IMR-90 (cell line): ENCODE measurements at regions not wholly inside any gene's neighbourhood (a gene's known extent, or its start where the extent isn't known, plus 50 kb on each side); places are given as distances from the start of the nearest gene placed in this dataset.
"Not testable (repeated sequence)": the region's sequence is repeated elsewhere in the genome, so short reads cannot be mapped to it uniquely, and the experiment has no call there.

Experiments used
- ATAC-seq: fragments of 200-7000 bp; cut with Tn5 transposase; 2 replicates; pipeline ENCODE4 v1.9.1; 2020; ENCODE audit warnings: low read depth, mild to moderate bottlenecking, moderate library complexity
- BruUV-seq: library from RNA; stranded (reverse); fragments of 400-500 nt; replicated peaks from 2 replicates; lab custom pipeline; 2021; lab: Mats Ljungman, UMichigan
- CTCF ChIA-PET: fragments of 300-600 bp; formaldehyde crosslinking; extraction: SDS; loops from one replicate; lab custom pipeline; 2021; ENCODE audit warnings: antibody characterized with exemption; lab: Yijun Ruan, JAX
- POLR2A ChIA-PET: fragments of 300-600 bp; sonication (Branson Sonifier 250); formaldehyde crosslinking; loops from one replicate; lab custom pipeline; 2022; ENCODE audit warnings: antibody characterized with exemption; ENCODE audit not compliant: unreplicated experiment; lab: Charles Lee
- DNase-seq: peaks from one replicate; pipeline ENCODE4 v3.0.0; 2013
- H2AFZ ChIP-seq: replicated peaks from 2 replicates; pipeline ENCODE3; 2013; ENCODE audit warnings: low read length, mild to moderate bottlenecking; ENCODE audit not compliant: poor library complexity
- H2AK5ac ChIP-seq: 2 replicates; pipeline ENCODE4 v1.6.1; 2013; ENCODE audit warnings: low read depth, low read length, inconsistent platforms
- H2AK9ac ChIP-seq: replicated peaks from 2 replicates; pipeline ENCODE3; 2013; ENCODE audit warnings: mild to moderate bottlenecking, low read depth, low read length, moderate library complexity; ENCODE audit not compliant: poor library complexity
- H2BK120ac ChIP-seq: 2 replicates; pipeline ENCODE4 v1.6.1; 2013; ENCODE audit warnings: low read depth, low read length, inconsistent platforms
- H2BK15ac ChIP-seq: 3 replicates; pipeline ENCODE4 v1.6.1; 2013; ENCODE audit warnings: low read depth, low read length, inconsistent platforms
- H2BK20ac ChIP-seq: 2 replicates; pipeline ENCODE4 v1.6.1; 2013; ENCODE audit warnings: low read depth, mild to moderate bottlenecking, inconsistent platforms, low read length, moderate library complexity
- H2BK5ac ChIP-seq: 2 replicates; pipeline ENCODE4 v1.6.1; 2013; ENCODE audit warnings: mild to moderate bottlenecking, low read depth, low read length, inconsistent platforms; ENCODE audit not compliant: poor library complexity, severe bottlenecking
- H3K14ac ChIP-seq: replicated peaks from 2 replicates; pipeline ENCODE4 v1.6.1; 2013; ENCODE audit warnings: low read depth, low read length, inconsistent platforms
- H3K18ac ChIP-seq: 2 replicates; pipeline ENCODE4 v1.6.1; 2013; ENCODE audit warnings: low read depth, low read length, control low read depth
- H3K23ac ChIP-seq: 2 replicates; pipeline ENCODE4 v1.6.1; 2013; ENCODE audit warnings: low read depth, low read length, inconsistent platforms
- H3K27ac ChIP-seq: 2 replicates; pipeline ENCODE4 v1.5.1; 2013; ENCODE audit warnings: mild to moderate bottlenecking, control low read depth, low read length; ENCODE audit not compliant: insufficient read depth
- H3K27me3 ChIP-seq: 2 replicates; pipeline ENCODE4 v1.6.1; 2013; ENCODE audit warnings: low read length; ENCODE audit not compliant: control insufficient read depth, insufficient read depth
- H3K36me3 ChIP-seq: 2 replicates; pipeline ENCODE4 v1.6.1; 2013; ENCODE audit warnings: low read length, mixed read lengths; ENCODE audit not compliant: control insufficient read depth, insufficient read depth
- H3K4ac ChIP-seq: 2 replicates; pipeline ENCODE4 v1.6.1; 2013; ENCODE audit warnings: low read depth, low read length, inconsistent platforms
- H3K4me1 ChIP-seq: 2 replicates; pipeline ENCODE4 v1.6.1; 2013; ENCODE audit warnings: low read length, mixed read lengths; ENCODE audit not compliant: control insufficient read depth, insufficient read depth
- H3K4me2 ChIP-seq: 2 replicates; pipeline ENCODE4 v1.6.1; 2013; ENCODE audit warnings: low read depth, mild to moderate bottlenecking, control low read depth, low read length, moderate library complexity
- H3K4me3 ChIP-seq: 2 replicates; pipeline ENCODE4 v1.5.1; 2013; ENCODE audit warnings: low read depth, mild to moderate bottlenecking, control low read depth, low read length, moderate library complexity; ENCODE audit not compliant: insufficient read depth
- H3K56ac ChIP-seq: 2 replicates; pipeline ENCODE4 v1.6.1; 2013; ENCODE audit warnings: low read length, inconsistent platforms; ENCODE audit not compliant: insufficient read depth; ENCODE audit errors: extremely low read depth
- H3K79me1 ChIP-seq, 2 experiments: 2 replicates each; pipeline ENCODE4 v1.6.1; 2013; ENCODE audit warnings: low read length in 2 of 2, inconsistent platforms in 1 of 2, low read depth in 1 of 2
- H3K9ac ChIP-seq: 2 replicates; pipeline ENCODE4 v1.6.1; 2013; ENCODE audit warnings: low read depth, low read length, control low read depth
- H3K9me1 ChIP-seq: 2 replicates; pipeline ENCODE4 v1.6.1; 2013; ENCODE audit warnings: low read length, inconsistent platforms; ENCODE audit not compliant: insufficient read depth
- H3K9me3 ChIP-seq: 2 replicates; pipeline ENCODE4 v1.6.1; 2013; ENCODE audit warnings: low read length; ENCODE audit not compliant: control insufficient read depth, insufficient read depth
- H4K20me1 ChIP-seq: 2 replicates; pipeline ENCODE4 v1.6.1; 2013; ENCODE audit warnings: low read length, inconsistent platforms; ENCODE audit not compliant: insufficient read depth
- H4K5ac ChIP-seq: 2 replicates; pipeline ENCODE4 v1.6.1; 2013; ENCODE audit warnings: mild to moderate bottlenecking, low read depth, low read length, control low read depth
- H4K8ac ChIP-seq, 2 experiments: 2 replicates each; pipeline ENCODE4 v1.6.1; 2013; ENCODE audit warnings: low read depth in 2 of 2, low read length in 2 of 2, control low read depth in 1 of 2, inconsistent platforms in 1 of 2
- H4K91ac ChIP-seq: 2 replicates; pipeline ENCODE4 v1.6.1; 2013; ENCODE audit warnings: low read depth, low read length, inconsistent platforms; ENCODE audit not compliant: insufficient read depth
- WGBS, 2 experiments: methylation state at CpG; one replicate each; pipeline versions ENCODE4 v1.1.5 to v1.1.7; 2013; ENCODE audit warnings: missing lambda C conversion rate in 2 of 2; ENCODE audit not compliant: insufficient read length in 1 of 2; ENCODE audit errors: extremely low coverage in 2 of 2; 5-methylcytosine and 5-hydroxymethylcytosine counted together
- dilution Hi-C: fragments of 300-500 bp; cut with HindIII; formaldehyde crosslinking; loops from one replicate; pipeline ENCODE4 v1.14.3; 2018; ENCODE audit warnings: low sequenced_read_pairs; ENCODE audit not compliant: unreplicated experiment
- in situ Hi-C: fragments of 300-500 bp; cut with MboI; formaldehyde crosslinking; loops from 3 replicates; pipeline ENCODE4 v1.14.3; 2019; ENCODE audit warnings: low sequenced_read_pairs, inconsistent platforms, mixed read lengths
- intact Hi-C: fragments of 100-400 bp; cut with micrococcal nuclease; formaldehyde crosslinking; loops from 2 replicates; pipeline ENCODE4 v1.10.0; 2022

DNA sequence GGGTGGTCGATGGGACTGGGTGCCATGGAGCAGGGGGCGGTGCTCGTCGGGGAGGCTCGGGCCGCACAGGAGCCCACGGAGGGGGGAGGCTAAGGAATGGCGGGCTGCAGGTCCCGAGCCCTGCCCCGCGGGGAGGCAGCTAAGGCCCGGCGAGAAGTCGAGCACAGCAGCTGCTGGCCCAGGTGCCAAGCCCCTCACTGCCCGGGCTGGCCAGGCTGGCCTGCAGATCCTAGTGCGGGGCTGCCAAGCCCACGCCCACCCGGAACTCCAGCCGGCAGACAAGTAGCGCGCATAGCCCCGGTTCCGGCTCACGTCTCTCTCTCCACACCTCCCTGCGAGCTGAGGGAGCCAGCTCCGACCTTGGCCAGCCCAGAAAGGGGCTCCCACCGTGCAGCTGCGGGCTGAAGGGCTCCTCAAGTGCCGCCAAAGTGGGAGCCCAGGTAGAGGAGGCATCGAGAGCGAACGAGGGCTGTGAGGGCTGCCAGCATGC lies 163.4 kb upstream of the OSBPL11 start:
- H3K18ac ChIP-seq, H3K27ac ChIP-seq, BruUV-seq, POLR2A ChIA-PET, H4K20me1 ChIP-seq, H3K14ac ChIP-seq, H2BK15ac ChIP-seq, H3K4ac ChIP-seq, H3K9me3 ChIP-seq, H3K36me3 ChIP-seq, H2BK5ac ChIP-seq, H3K56ac ChIP-seq, dilution Hi-C loops, ATAC-seq, H2BK120ac ChIP-seq, H4K91ac ChIP-seq, H3K4me3 ChIP-seq, intact Hi-C loops, H3K23ac ChIP-seq, H2BK20ac ChIP-seq, H3K4me1 ChIP-seq, H3K9me1 ChIP-seq, H3K9ac ChIP-seq, H3K79me1 ChIP-seq, H4K5ac ChIP-seq, H3K4me2 ChIP-seq, H3K27me3 ChIP-seq, DNase-seq, H2AK9ac ChIP-seq, H2AK5ac ChIP-seq, in situ Hi-C loops, H2AFZ ChIP-seq, H4K8ac ChIP-seq: not testable (repeated sequence)
- WGBS, 2 experiments: 95% methylated on average over 4 of the region's 32 CpGs; no CpG with 5 or more reads in 1 of the 2 experiments
- CTCF ChIA-PET: interaction anchor here (1.2 kb wide), 1 partner anchor 16 kb away, joined by 3 read pairs; no protein-coding TSS in a partner anchor

DNA sequence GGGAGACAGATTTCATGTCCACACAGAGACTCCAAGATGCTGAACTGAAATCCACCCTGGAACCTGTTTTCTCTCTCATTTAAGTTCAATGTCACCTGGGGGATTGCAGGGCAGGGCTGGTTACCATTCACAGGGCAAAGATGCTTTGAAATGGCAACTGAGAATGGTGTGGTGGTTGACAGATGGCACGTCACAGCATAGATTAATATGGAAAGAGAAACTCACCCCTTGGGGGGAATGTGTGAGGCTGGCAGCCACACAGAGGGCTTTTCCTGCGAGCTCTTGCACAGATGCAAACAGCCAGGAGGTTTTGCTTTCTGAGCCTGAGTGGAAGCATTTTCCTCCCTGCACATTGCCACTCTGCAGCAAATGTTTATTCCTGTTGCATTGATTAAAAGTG lies 167.3 kb upstream of the OSBPL11 start:
- H2BK15ac ChIP-seq, H3K56ac ChIP-seq, H3K9ac ChIP-seq, POLR2A ChIA-PET, H3K4me2 ChIP-seq, H3K23ac ChIP-seq, H3K4ac ChIP-seq, BruUV-seq, H2BK20ac ChIP-seq, H2BK120ac ChIP-seq, in situ Hi-C loops, H2AK5ac ChIP-seq, H4K91ac ChIP-seq, H2BK5ac ChIP-seq, ATAC-seq, H2AK9ac ChIP-seq, H4K8ac ChIP-seq, H4K20me1 ChIP-seq, H3K4me1 ChIP-seq, H3K9me3 ChIP-seq, H3K9me1 ChIP-seq, H2AFZ ChIP-seq, dilution Hi-C loops, H3K14ac ChIP-seq, H4K5ac ChIP-seq, H3K79me1 ChIP-seq, DNase-seq, H3K18ac ChIP-seq, H3K4me3 ChIP-seq, intact Hi-C loops, H3K27ac ChIP-seq, CTCF ChIA-PET, H3K36me3 ChIP-seq: not testable (repeated sequence)
- WGBS, 2 experiments: no CpG with 5 or more reads among the region's 2 CpGs
- peaks cover 17% of the 10 kb centered on the region for H3K27me3 ChIP-seq
